Tibial nerve (tissue), 4 donors: ENCODE measurements at regions not wholly inside any gene's neighbourhood (a gene's known extent, or its start where the extent isn't known, plus 50 kb on each side); places are given as distances from the start of the nearest gene placed in this dataset.

Experiments
- EP300 ChIP-seq, 2 donors: sonication (generic); formaldehyde crosslinking; IDR thresholded peaks; one replicate each; pipeline ENCODE4 v1.6.1; 2017; ENCODE audit warnings: antibody characterized with exemption in 2 of 2, mild to moderate bottlenecking in 1 of 2
- POLR2A ChIP-seq, 2 donors: fragments of 450-650 bp; IDR thresholded peaks; one replicate each; pipeline ENCODE4 v1.6.1; 2017; ENCODE audit warnings: antibody characterized with exemption in 2 of 2, mild to moderate bottlenecking in 2 of 2, moderate library complexity in 2 of 2
- TF ChIP-seq, protein P1 (sequence below), 5 experiments: fragments of 200-600 bp in 3 of 5; fragments of 450-650 bp in 2 of 5; sonication (generic) in 3 of 5; IDR thresholded peaks; one replicate each; pipeline ENCODE4 v1.5.1; 2016 to 2019; ENCODE audit warnings: antibody characterized with exemption in 5 of 5, mild to moderate bottlenecking in 3 of 5, moderate library complexity in 2 of 5

DNA sequence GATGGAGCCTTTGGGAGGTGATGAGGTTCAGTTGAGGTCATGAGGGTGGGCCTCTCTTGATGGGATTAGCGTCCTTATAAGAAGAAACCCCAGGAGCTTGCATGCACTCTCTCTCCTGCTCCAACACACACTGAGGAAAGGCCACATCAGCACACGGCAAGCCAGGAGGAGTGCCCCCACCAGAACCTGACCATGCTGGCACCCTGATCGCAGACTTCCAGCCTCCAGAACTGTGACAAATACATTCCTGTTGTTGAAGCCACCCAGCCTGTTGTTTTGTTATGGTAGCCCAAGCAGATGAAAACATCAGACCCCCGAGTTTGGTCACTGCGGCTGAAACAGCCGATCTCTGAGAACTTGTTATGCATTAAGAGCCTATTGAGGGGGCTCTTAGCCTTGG is 64.8 kb upstream of the SOD1 start:
- TF ChIP-seq, protein P1, sequence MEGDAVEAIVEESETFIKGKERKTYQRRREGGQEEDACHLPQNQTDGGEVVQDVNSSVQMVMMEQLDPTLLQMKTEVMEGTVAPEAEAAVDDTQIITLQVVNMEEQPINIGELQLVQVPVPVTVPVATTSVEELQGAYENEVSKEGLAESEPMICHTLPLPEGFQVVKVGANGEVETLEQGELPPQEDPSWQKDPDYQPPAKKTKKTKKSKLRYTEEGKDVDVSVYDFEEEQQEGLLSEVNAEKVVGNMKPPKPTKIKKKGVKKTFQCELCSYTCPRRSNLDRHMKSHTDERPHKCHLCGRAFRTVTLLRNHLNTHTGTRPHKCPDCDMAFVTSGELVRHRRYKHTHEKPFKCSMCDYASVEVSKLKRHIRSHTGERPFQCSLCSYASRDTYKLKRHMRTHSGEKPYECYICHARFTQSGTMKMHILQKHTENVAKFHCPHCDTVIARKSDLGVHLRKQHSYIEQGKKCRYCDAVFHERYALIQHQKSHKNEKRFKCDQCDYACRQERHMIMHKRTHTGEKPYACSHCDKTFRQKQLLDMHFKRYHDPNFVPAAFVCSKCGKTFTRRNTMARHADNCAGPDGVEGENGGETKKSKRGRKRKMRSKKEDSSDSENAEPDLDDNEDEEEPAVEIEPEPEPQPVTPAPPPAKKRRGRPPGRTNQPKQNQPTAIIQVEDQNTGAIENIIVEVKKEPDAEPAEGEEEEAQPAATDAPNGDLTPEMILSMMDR (IDR thresholded peaks at IDR 0.05), result no peak
- no peak for TF ChIP-seq POLR2A (IDR thresholded peaks at IDR 0.05)
- no peak for TF ChIP-seq EP300 (IDR thresholded peaks at IDR 0.05)
